Activated CD4-positive, alpha-beta T cell treated with anti-CD3 and anti-CD28 coated beads, Interleukin-2, amount 10 ng/mL, durations not matched to agents 24 days and 14 days (primary cell): ENCODE measurements at regions not wholly inside any gene's neighbourhood (a gene's known extent, or its start where the extent isn't known, plus 50 kb on each side); places are given as distances from the start of the nearest gene placed in this dataset.
"Not testable (repeated sequence)": the region's sequence is repeated elsewhere in the genome, so short reads cannot be mapped to it uniquely, and the experiment has no call there.

Experiments used
- DNase-seq: peaks from one replicate; pipeline ENCODE4 v3.0.0; 2022
- H3K27ac Mint-ChIP-seq: one replicate; pipeline ENCODE4 v1.8.0; 2022; ENCODE audit warnings: mild to moderate bottlenecking, mixed read lengths
- H3K27me3 Mint-ChIP-seq: one replicate; pipeline ENCODE4 v1.8.0; 2022; ENCODE audit warnings: mixed read lengths
- H3K36me3 Mint-ChIP-seq: one replicate; pipeline ENCODE4 v1.8.0; 2022; ENCODE audit warnings: low read depth, mild to moderate bottlenecking, mixed read lengths
- H3K4me1 Mint-ChIP-seq: one replicate; pipeline ENCODE4 v1.8.0; 2021; ENCODE audit warnings: mixed read lengths
- H3K4me3 Mint-ChIP-seq: one replicate; pipeline ENCODE4 v1.8.0; 2022; ENCODE audit warnings: mild to moderate bottlenecking, moderate library complexity, mixed read lengths
- H3K9me3 Mint-ChIP-seq: one replicate; pipeline ENCODE4 v1.8.0; 2021; ENCODE audit warnings: mixed read lengths
- intact Hi-C: fragments of 100-400 bp; cut with micrococcal nuclease; formaldehyde crosslinking; loops from one replicate; pipeline ENCODE4 v1.15.1; 2023

- DNase-seq = no peak
- intact Hi-C loops = no loop called here
- no peak overlapping the region for H3K4me3 Mint-ChIP-seq
- no peak overlapping the region for H3K27ac Mint-ChIP-seq
- peaks cover 9% of the 10 kb centered on the region for H3K4me1 Mint-ChIP-seq
- no peaks in the 10 kb centered on the region for H3K9me3 Mint-ChIP-seq
- no peaks in the 10 kb centered on the region for H3K36me3 Mint-ChIP-seq
- H3K27me3 Mint-ChIP-seq = peaks cover 4% of the 10 kb centered on the region
Observed at GRCh38 chr1:244140420-244140819, 89.3 kb downstream of the ZBTB18 start.

GRCh38 chr1:244144053-244144452 is 93.0 kb downstream of the ZBTB18 start:
- Mint-ChIP-seq H3K4me1 (no peaks in the 10 kb centered on the region), H3K4me3 (no peak overlapping the region), H3K9me3 (no peaks in the 10 kb centered on the region), H3K27ac (no peak overlapping the region), H3K27me3 (peaks cover 4% of the 10 kb centered on the region), H3K36me3 (no peaks in the 10 kb centered on the region)
- intact Hi-C loops = no loop called here
- DNase-seq = no peak

- Mint-ChIP-seq H3K36me3 (no peaks in the 10 kb centered on the region), H3K4me3 (no peak overlapping the region), H3K27me3 (no peaks in the 10 kb centered on the region), H3K27ac (no peak overlapping the region), H3K4me1 (peaks cover 1% of the 10 kb centered on the region), H3K9me3 (no peaks in the 10 kb centered on the region)
- intact Hi-C loops = no loop called here
- DNase-seq = no peak
Observed at GRCh38 chr1:244150071-244150470, 99.0 kb downstream of the ZBTB18 start.

GRCh38 chr1:244150665-244151064 is 99.6 kb downstream of the ZBTB18 start:
- H3K4me1 Mint-ChIP-seq = peaks cover 1% of the 10 kb centered on the region
- no peak for DNase-seq
- no peak overlapping the region for H3K27ac Mint-ChIP-seq
- intact Hi-C loops = no loop called here
- H3K36me3 Mint-ChIP-seq = no peaks in the 10 kb centered on the region
- no peaks in the 10 kb centered on the region for H3K9me3 Mint-ChIP-seq
- H3K27me3 Mint-ChIP-seq = no peaks in the 10 kb centered on the region
- no peak overlapping the region for H3K4me3 Mint-ChIP-seq

- DNase-seq = no peak
- Mint-ChIP-seq H3K4me3 (no peak overlapping the region), H3K36me3 (no peaks in the 10 kb centered on the region), H3K4me1 (peaks cover 1% of the 10 kb centered on the region), H3K9me3 (no peaks in the 10 kb centered on the region), H3K27ac (no peak overlapping the region), H3K27me3 (no peaks in the 10 kb centered on the region)
- intact Hi-C loops = no loop called here
Observed at GRCh38 chr1:244151537-244151936, 100.5 kb downstream of the ZBTB18 start.

- H3K9me3 Mint-ChIP-seq = no peaks in the 10 kb centered on the region
- intact Hi-C loops = no loop called here
- no peak overlapping the region for H3K4me3 Mint-ChIP-seq
- H3K27me3 Mint-ChIP-seq = no peaks in the 10 kb centered on the region
- H3K4me1 Mint-ChIP-seq = peaks cover 1% of the 10 kb centered on the region
- no peaks in the 10 kb centered on the region for H3K36me3 Mint-ChIP-seq
- H3K27ac Mint-ChIP-seq = no peak overlapping the region
- DNase-seq = no peak
Observed at GRCh38 chr1:244154508-244154871, 103.4 kb downstream of the ZBTB18 start.

GRCh38 chr1:244154872-244155531 is 103.9 kb downstream of the ZBTB18 start:
- Mint-ChIP-seq H3K27me3 (no peaks in the 10 kb centered on the region), H3K4me1 (peaks cover 1% of the 10 kb centered on the region), H3K27ac (no peak overlapping the region), H3K36me3 (no peaks in the 10 kb centered on the region), H3K9me3 (no peaks in the 10 kb centered on the region), H3K4me3 (no peak overlapping the region)
- intact Hi-C loops = no loop called here
- no peak for DNase-seq

GRCh38 chr1:244155661-244156060 is 104.6 kb downstream of the ZBTB18 start:
- no peak overlapping the region for H3K4me3 Mint-ChIP-seq
- no peak for DNase-seq

GRCh38 chr1:244156617-244157016 is 105.5 kb downstream of the ZBTB18 start:
- H3K27ac Mint-ChIP-seq, intact Hi-C loops: not testable (repeated sequence)

More at GRCh38 chr1:244155661-244156060, 104.6 kb downstream of the ZBTB18 start:
- intact Hi-C loops = no loop called here
- Mint-ChIP-seq H3K4me1 (no peaks in the 10 kb centered on the region), H3K36me3 (no peaks in the 10 kb centered on the region), H3K27me3 (no peaks in the 10 kb centered on the region), H3K9me3 (no peaks in the 10 kb centered on the region), H3K27ac (no peak overlapping the region)

GRCh38 chr1:244157731-244158438 is 106.8 kb downstream of the ZBTB18 start:
- H3K9me3 Mint-ChIP-seq = no peaks in the 10 kb centered on the region
- no peak overlapping the region for H3K27ac Mint-ChIP-seq
- no peak overlapping the region for H3K4me3 Mint-ChIP-seq
- no peaks in the 10 kb centered on the region for H3K36me3 Mint-ChIP-seq
- DNase-seq = no peak
- H3K4me1 Mint-ChIP-seq = no peaks in the 10 kb centered on the region
- H3K27me3 Mint-ChIP-seq = no peaks in the 10 kb centered on the region
- intact Hi-C loops = no loop called here

More at GRCh38 chr1:244156617-244157016, 105.5 kb downstream of the ZBTB18 start:
- not testable (repeated sequence) for H3K9me3 Mint-ChIP-seq, H3K4me3 Mint-ChIP-seq, H3K4me1 Mint-ChIP-seq, H3K27me3 Mint-ChIP-seq, DNase-seq, H3K36me3 Mint-ChIP-seq

- Mint-ChIP-seq H3K4me3 (no peak overlapping the region), H3K36me3 (no peaks in the 10 kb centered on the region), H3K4me1 (no peaks in the 10 kb centered on the region), H3K27me3 (no peaks in the 10 kb centered on the region), H3K27ac (no peak overlapping the region), H3K9me3 (no peaks in the 10 kb centered on the region)
- no peak for DNase-seq
- intact Hi-C loops = no loop called here
Observed at GRCh38 chr1:244159646-244160045, 108.6 kb downstream of the ZBTB18 start.

- intact Hi-C loops = no loop called here
Observed at GRCh38 chr1:244160455-244161235, 109.6 kb downstream of the ZBTB18 start.

GRCh38 chr1:244161236-244161510 is 110.1 kb downstream of the ZBTB18 start:
- Mint-ChIP-seq H3K4me1 (no peaks in the 10 kb centered on the region), H3K4me3 (no peak overlapping the region), H3K27ac (no peak overlapping the region), H3K27me3 (no peaks in the 10 kb centered on the region), H3K9me3 (no peaks in the 10 kb centered on the region), H3K36me3 (no peaks in the 10 kb centered on the region)
- intact Hi-C loops = no loop called here
- no peak for DNase-seq

More at GRCh38 chr1:244160455-244161235, 109.6 kb downstream of the ZBTB18 start:
- Mint-ChIP-seq H3K9me3 (no peaks in the 10 kb centered on the region), H3K27me3 (no peaks in the 10 kb centered on the region), H3K36me3 (no peaks in the 10 kb centered on the region), H3K27ac (no peak overlapping the region), H3K4me1 (no peaks in the 10 kb centered on the region), H3K4me3 (no peak overlapping the region)
- DNase-seq = no peak

GRCh38 chr1:244162786-244163530 is 111.9 kb downstream of the ZBTB18 start:
- intact Hi-C loops = no loop called here
- H3K27me3 Mint-ChIP-seq = no peaks in the 10 kb centered on the region
- no peak overlapping the region for H3K27ac Mint-ChIP-seq

More at GRCh38 chr1:244162786-244163530, 111.9 kb downstream of the ZBTB18 start:
- Mint-ChIP-seq H3K9me3 (no peaks in the 10 kb centered on the region), H3K4me3 (no peak overlapping the region), H3K4me1 (no peaks in the 10 kb centered on the region), H3K36me3 (no peaks in the 10 kb centered on the region)
- DNase-seq = no peak
